ENCODE measurements at regions not wholly inside any gene's neighbourhood (a gene's known extent, or its start where the extent isn't known, plus 50 kb on each side); places are given as distances from the start of the nearest gene placed in this dataset.

DNA sequence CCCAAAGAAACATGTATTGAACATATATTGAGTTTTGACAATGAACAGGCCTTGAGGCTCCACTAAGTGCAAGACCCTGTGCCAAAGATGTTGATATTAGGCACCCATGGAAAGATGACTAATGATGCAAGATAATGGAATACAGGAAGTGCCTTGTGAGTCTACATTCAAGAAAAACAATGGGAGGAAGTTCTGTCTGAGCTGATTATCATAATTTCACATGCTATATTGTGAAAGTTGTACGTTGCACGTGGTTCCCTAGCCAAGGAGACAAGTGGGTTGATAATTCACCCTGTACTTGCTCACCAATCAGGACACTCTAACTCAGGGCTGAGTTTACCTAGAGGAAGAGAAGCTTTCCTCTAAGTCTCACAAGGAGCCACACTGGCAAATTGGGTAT lies 186.9 kb upstream of the STAC start:
- H3K27me3 ChIP-seq (ENCODE audit: control insufficient read depth in 2 of 2, insufficient read depth in 2 of 2, low read length in 2 of 2): no peaks in the 10 kb centered on the region
- no peaks in the 10 kb centered on the region for H3K4me1 Mint-ChIP-seq

DNA sequence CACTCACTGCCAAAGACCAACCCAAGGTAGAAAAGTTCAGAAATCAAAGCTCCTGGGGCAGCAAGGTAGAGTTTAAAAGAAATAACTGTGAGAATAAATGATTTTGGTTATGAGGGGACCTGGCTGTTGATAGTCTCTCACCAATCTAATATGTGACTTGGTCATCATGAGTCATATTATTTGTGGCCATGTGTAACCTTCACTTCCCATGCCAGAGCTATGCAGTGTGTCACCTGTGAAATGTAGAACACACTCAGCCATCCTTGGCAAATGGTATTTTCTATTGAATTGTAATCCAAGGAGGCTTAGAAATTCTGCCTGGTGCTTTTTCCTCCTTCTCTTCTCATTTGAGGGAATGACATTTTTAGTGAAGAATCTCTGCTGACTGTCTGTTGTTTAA lies 184.2 kb upstream of the STAC start:
- DNase-seq: no peak
- H3K4me3 Mint-ChIP-seq: no peak overlapping the region
- Histone ChIP-seq H3K4me1 (ENCODE audit: control insufficient read depth in 2 of 2, insufficient read depth in 2 of 2, low read length in 2 of 2) (no peaks in the 10 kb centered on the region), H3K4me3 (ENCODE audit: low read length) (no peak overlapping the region), H3K36me3 (ENCODE audit: control insufficient read depth in 2 of 3, insufficient read depth in 3 of 3, low read length in 3 of 3) (no peaks in the 10 kb centered on the region), H3K9me3 (ENCODE audit: control insufficient read depth in 2 of 3, low read length in 3 of 3) (no peaks in the 10 kb centered on the region), H3K27me3 (ENCODE audit: control insufficient read depth in 2 of 2, insufficient read depth in 2 of 2, low read length in 2 of 2) (no peaks in the 10 kb centered on the region), H3K27ac (ENCODE audit: low read depth, low read length) (no peak overlapping the region)
- ChIA-PET POLR2A (no interaction called here), CTCF (no interaction called here)
- intact Hi-C loops (cut with micrococcal nuclease): no loop called here
- peaks cover 0 to 7% (median 0%) of the 10 kb centered on the region in 5 donors for H3K27me3 Mint-ChIP-seq
- ATAC-seq: no peak
- H3K27ac Mint-ChIP-seq: no peak overlapping the region
- no peaks in the 10 kb centered on the region for H3K4me1 Mint-ChIP-seq
- H3K36me3 Mint-ChIP-seq: no peaks in the 10 kb centered on the region
- H3K9me3 Mint-ChIP-seq: peaks cover 0 to 14% (median 2%) of the 10 kb centered on the region in 11 donors

More for the DNA sequence above, 186.9 kb upstream of the STAC start:
- Mint-ChIP-seq H3K4me3 (no peak overlapping the region), H3K36me3 (no peaks in the 10 kb centered on the region), H3K27me3 (peaks cover 0 to 7% (median 0%) of the 10 kb centered on the region in 5 donors), H3K27ac (no peak overlapping the region), H3K9me3 (peaks cover 0 to 25% (median 3%) of the 10 kb centered on the region in 11 donors)
- H3K27ac ChIP-seq (ENCODE audit: low read depth, low read length): no peak overlapping the region
- no peak for DNase-seq
- CTCF ChIA-PET: interaction anchor here (0.6 kb wide), 1 partner anchor 79 kb away, joined by 4 read pairs; no protein-coding TSS in a partner anchor
- H3K9me3 ChIP-seq (ENCODE audit: control insufficient read depth in 2 of 3, low read length in 3 of 3): no peaks in the 10 kb centered on the region
- POLR2A ChIA-PET: no interaction called here
- no peak overlapping the region for H3K4me3 ChIP-seq (ENCODE audit: low read length)
- no peaks in the 10 kb centered on the region for H3K4me1 ChIP-seq (ENCODE audit: control insufficient read depth in 2 of 2, insufficient read depth in 2 of 2, low read length in 2 of 2)
- no peaks in the 10 kb centered on the region for H3K36me3 ChIP-seq (ENCODE audit: control insufficient read depth in 2 of 3, insufficient read depth in 3 of 3, low read length in 3 of 3)
- ATAC-seq: no peak
- intact Hi-C loops (cut with micrococcal nuclease): no loop called here

DNA sequence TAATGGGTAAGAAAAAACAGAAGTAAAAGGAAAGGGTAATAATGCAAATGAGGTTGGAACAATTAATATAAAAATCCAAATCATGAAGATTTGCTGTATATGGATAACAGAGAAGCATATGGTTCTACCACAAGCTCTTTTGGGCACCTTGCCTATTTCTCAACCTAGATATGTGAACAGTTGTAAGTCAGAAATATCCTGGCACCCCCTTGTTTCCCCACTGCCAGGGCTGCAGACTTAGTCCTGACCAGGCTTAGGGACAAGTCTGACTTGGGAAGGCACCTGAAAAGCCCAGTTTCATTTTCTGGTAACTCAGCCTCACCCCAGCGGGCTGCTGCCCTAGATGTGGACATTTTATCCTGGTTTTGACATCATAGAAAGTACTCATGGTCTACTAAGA lies 183.2 kb upstream of the STAC start:
- no peak overlapping the region for H3K4me3 ChIP-seq (ENCODE audit: low read length)
- H3K36me3 Mint-ChIP-seq: no peaks in the 10 kb centered on the region
- ATAC-seq (no peak), DNase-seq (no peak)
- peaks cover 0 to 7% (median 0%) of the 10 kb centered on the region in 5 donors for H3K27me3 Mint-ChIP-seq
- no peak overlapping the region for H3K27ac ChIP-seq (ENCODE audit: low read depth, low read length)
- ChIA-PET POLR2A (no interaction called here), CTCF (no interaction called here)
- peaks cover 0 to 10% (median 0%) of the 10 kb centered on the region in 11 donors for H3K9me3 Mint-ChIP-seq
- no peaks in the 10 kb centered on the region for H3K4me1 ChIP-seq (ENCODE audit: control insufficient read depth in 2 of 2, insufficient read depth in 2 of 2, low read length in 2 of 2)
- no peaks in the 10 kb centered on the region for H3K4me1 Mint-ChIP-seq
- intact Hi-C loops (cut with micrococcal nuclease): no loop called here
- no peaks in the 10 kb centered on the region for H3K36me3 ChIP-seq (ENCODE audit: control insufficient read depth in 2 of 3, insufficient read depth in 3 of 3, low read length in 3 of 3)
- H3K4me3 Mint-ChIP-seq: no peak overlapping the region
- H3K9me3 ChIP-seq (ENCODE audit: control insufficient read depth in 2 of 3, low read length in 3 of 3): no peaks in the 10 kb centered on the region
- no peak overlapping the region for H3K27ac Mint-ChIP-seq
- H3K27me3 ChIP-seq (ENCODE audit: control insufficient read depth in 2 of 2, insufficient read depth in 2 of 2, low read length in 2 of 2): no peaks in the 10 kb centered on the region

DNA sequence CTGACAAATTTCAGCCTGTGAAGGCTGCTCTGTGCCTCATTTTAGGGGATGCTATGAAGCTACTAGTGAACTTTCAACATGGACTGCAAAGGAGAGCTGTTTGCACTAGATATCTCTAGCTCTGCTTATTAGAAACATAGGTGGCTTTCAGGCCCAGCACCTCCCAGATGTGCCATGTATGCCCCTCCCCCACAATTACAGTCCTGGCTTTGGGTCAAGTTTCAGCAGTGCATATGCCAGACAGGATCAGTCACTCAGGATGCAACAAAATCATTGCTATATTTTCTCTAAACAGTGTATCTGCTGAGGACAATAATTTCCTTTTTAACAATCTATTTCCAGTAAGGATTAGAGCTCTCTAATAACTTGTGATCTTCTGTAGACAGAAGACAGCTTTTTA lies 178.8 kb upstream of the STAC start:
- Mint-ChIP-seq H3K36me3 (no peaks in the 10 kb centered on the region), H3K4me1 (no peaks in the 10 kb centered on the region), H3K9me3 (peaks cover 0 to 6% (median 0%) of the 10 kb centered on the region in 11 donors), H3K4me3 (no peak overlapping the region), H3K27me3 (no peaks in the 10 kb centered on the region), H3K27ac (no peak overlapping the region)
- no peak for ATAC-seq
- Histone ChIP-seq H3K4me1 (ENCODE audit: control insufficient read depth in 2 of 2, insufficient read depth in 2 of 2, low read length in 2 of 2) (no peaks in the 10 kb centered on the region), H3K9me3 (ENCODE audit: control insufficient read depth in 2 of 3, low read length in 3 of 3) (no peaks in the 10 kb centered on the region), H3K27me3 (ENCODE audit: control insufficient read depth in 2 of 2, insufficient read depth in 2 of 2, low read length in 2 of 2) (no peaks in the 10 kb centered on the region), H3K36me3 (ENCODE audit: control insufficient read depth in 2 of 3, insufficient read depth in 3 of 3, low read length in 3 of 3) (no peaks in the 10 kb centered on the region), H3K4me3 (ENCODE audit: low read length) (no peak overlapping the region), H3K27ac (ENCODE audit: low read depth, low read length) (no peak overlapping the region)
- POLR2A ChIA-PET: no interaction called here
- CTCF ChIA-PET: no interaction called here
- intact Hi-C loops (cut with micrococcal nuclease): no loop called here
- no peak for DNase-seq

DNA sequence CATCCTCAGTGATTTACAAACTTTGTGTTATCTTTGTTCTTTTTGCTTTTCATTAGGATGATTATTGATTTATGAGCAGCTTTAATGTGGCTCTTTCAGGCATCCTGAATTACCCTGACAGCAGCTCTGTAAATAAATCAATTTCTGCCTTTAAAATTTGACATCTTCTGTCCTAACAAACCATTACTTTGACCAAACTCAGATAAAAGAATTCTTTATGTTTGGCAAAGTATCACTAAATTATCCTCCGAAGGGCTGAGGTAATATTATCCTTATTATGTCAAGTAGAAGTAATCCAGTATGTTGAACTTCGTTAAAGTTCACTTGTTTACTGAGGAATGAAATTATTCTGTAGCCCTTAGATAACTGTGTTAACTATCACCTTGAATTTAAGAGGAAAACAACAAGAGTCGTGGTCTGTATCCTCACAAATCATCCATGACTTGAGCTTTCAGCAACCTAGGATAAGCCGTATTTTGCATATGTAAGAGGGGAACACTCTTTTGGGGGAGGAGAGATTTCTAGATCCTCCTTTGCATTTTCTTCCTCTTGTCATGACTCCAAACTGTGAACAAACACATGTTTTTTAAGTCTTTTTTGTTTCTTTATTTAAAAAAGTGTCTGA lies 173.2 kb upstream of the STAC start:
- no peaks in the 10 kb centered on the region for H3K36me3 ChIP-seq (ENCODE audit: control insufficient read depth in 2 of 3, insufficient read depth in 3 of 3, low read length in 3 of 3)
- ATAC-seq: no peak
- Mint-ChIP-seq H3K9me3 (peaks cover 0 to 4% (median 0%) of the 10 kb centered on the region in 11 donors), H3K4me3 (no peak overlapping the region), H3K36me3 (no peaks in the 10 kb centered on the region), H3K27ac (no peak overlapping the region), H3K4me1 (no peaks in the 10 kb centered on the region), H3K27me3 (peaks cover 0 to 7% (median 0%) of the 10 kb centered on the region in 5 donors)
- ChIA-PET CTCF (no interaction called here), POLR2A (no interaction called here)
- intact Hi-C loops (cut with micrococcal nuclease): no loop called here
- DNase-seq: no peak
- H3K27ac ChIP-seq (ENCODE audit: low read depth, low read length): no peak overlapping the region
- no peaks in the 10 kb centered on the region for H3K27me3 ChIP-seq (ENCODE audit: control insufficient read depth in 2 of 2, insufficient read depth in 2 of 2, low read length in 2 of 2)
- H3K9me3 ChIP-seq (ENCODE audit: control insufficient read depth in 2 of 3, low read length in 3 of 3): no peaks in the 10 kb centered on the region
- no peaks in the 10 kb centered on the region for H3K4me1 ChIP-seq (ENCODE audit: control insufficient read depth in 2 of 2, insufficient read depth in 2 of 2, low read length in 2 of 2)
- no peak overlapping the region for H3K4me3 ChIP-seq (ENCODE audit: low read length)

DNA sequence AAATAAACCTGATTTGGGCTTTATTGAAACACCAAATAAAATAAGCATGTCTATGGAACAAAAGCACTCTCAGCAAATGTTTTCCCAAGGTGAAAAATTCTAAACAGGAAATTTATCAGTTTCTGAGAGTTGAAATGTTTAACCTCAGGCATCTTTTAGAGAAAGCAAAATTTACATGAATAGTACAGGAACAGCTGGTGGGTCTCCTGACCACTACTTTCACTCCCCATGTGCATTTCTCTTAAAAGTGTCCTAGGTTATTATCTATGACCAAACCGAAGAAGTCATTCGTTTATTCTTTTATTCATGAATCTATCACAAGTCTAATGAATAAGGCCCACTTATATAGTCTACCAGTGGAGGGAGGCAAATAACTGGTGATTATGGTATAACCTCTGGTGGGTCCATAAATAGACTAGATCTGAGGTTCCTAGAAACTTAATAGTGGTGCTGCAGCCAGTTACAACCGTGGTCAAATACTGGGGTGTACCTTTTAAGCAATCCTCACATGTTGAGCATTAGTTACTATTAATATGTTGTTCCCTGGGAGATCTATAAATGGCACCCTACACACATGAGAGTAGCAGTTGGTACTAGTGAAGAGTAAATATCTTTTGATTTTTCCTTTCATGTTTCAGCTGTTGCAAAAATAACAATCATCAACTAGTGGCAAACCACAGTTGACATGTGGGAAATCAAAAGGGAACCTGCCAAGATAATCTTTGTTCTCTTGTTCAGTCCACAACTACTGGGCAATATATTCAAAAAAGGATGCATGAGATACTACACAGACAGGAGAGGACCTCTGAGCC lies 169.3 kb upstream of the STAC start:
- ChIA-PET CTCF (no interaction called here), POLR2A (no interaction called here)
- intact Hi-C loops (cut with micrococcal nuclease): no loop called here
- H3K36me3 Mint-ChIP-seq: no peaks in the 10 kb centered on the region
- H3K27ac ChIP-seq (ENCODE audit: low read depth, low read length): no peak overlapping the region
- H3K27me3 Mint-ChIP-seq: peaks cover 0 to 7% (median 0%) of the 10 kb centered on the region in 5 donors
- no peaks in the 10 kb centered on the region for H3K9me3 ChIP-seq (ENCODE audit: control insufficient read depth in 2 of 3, low read length in 3 of 3)
- H3K36me3 ChIP-seq (ENCODE audit: control insufficient read depth in 2 of 3, insufficient read depth in 3 of 3, low read length in 3 of 3): no peaks in the 10 kb centered on the region
- ATAC-seq (no peak), DNase-seq (no peak)
- no peak overlapping the region for H3K4me3 ChIP-seq (ENCODE audit: low read length)
- no peaks in the 10 kb centered on the region for H3K4me1 Mint-ChIP-seq
- no peak overlapping the region for H3K4me3 Mint-ChIP-seq
- no peaks in the 10 kb centered on the region for H3K27me3 ChIP-seq (ENCODE audit: control insufficient read depth in 2 of 2, insufficient read depth in 2 of 2, low read length in 2 of 2)
- H3K4me1 ChIP-seq (ENCODE audit: control insufficient read depth in 2 of 2, insufficient read depth in 2 of 2, low read length in 2 of 2): no peaks in the 10 kb centered on the region
- H3K27ac Mint-ChIP-seq: no peak overlapping the region
- H3K9me3 Mint-ChIP-seq: peaks cover 0 to 4% (median 0%) of the 10 kb centered on the region in 11 donors

DNA sequence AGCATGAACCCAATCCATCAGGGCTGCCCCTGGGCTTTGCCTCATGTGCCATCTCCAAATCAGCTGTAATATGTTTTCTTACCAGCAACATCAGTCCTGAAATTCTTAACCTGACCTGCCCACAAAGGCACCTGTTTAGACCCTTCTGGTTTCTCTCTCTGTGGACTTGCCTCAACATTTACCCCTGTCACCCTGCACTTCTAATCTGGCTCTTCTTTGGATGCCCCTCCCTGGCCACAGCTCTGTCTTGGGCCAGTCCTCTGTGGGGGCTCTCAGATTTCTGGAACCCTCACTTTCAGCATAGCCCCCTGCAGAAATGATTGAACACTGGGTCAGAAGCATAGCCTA lies 168.7 kb upstream of the STAC start:
- no peaks in the 10 kb centered on the region for H3K4me1 ChIP-seq (ENCODE audit: control insufficient read depth in 2 of 2, insufficient read depth in 2 of 2, low read length in 2 of 2)
- CTCF ChIA-PET: no interaction called here
- no peaks in the 10 kb centered on the region for H3K9me3 ChIP-seq (ENCODE audit: control insufficient read depth in 2 of 3, low read length in 3 of 3)
- Mint-ChIP-seq H3K4me3 (no peak overlapping the region), H3K9me3 (peaks cover 0 to 4% (median 0%) of the 10 kb centered on the region in 11 donors), H3K27me3 (peaks cover 0 to 7% (median 0%) of the 10 kb centered on the region in 5 donors), H3K4me1 (no peaks in the 10 kb centered on the region), H3K36me3 (no peaks in the 10 kb centered on the region), H3K27ac (no peak overlapping the region)
- no peaks in the 10 kb centered on the region for H3K27me3 ChIP-seq (ENCODE audit: control insufficient read depth in 2 of 2, insufficient read depth in 2 of 2, low read length in 2 of 2)
- intact Hi-C loops (cut with micrococcal nuclease): no loop called here
- H3K27ac ChIP-seq (ENCODE audit: low read depth, low read length): no peak overlapping the region
- no peaks in the 10 kb centered on the region for H3K36me3 ChIP-seq (ENCODE audit: control insufficient read depth in 2 of 3, insufficient read depth in 3 of 3, low read length in 3 of 3)
- DNase-seq: no peak
- no peak for ATAC-seq
- POLR2A ChIA-PET: no interaction called here
- no peak overlapping the region for H3K4me3 ChIP-seq (ENCODE audit: low read length)
